Neuronal stem cell (in vitro differentiated cells): ENCODE measurements at regions not wholly inside any gene's neighbourhood (a gene's known extent, or its start where the extent isn't known, plus 50 kb on each side); places are given as distances from the start of the nearest gene placed in this dataset.

Experiments
- DNase-seq: peaks from one replicate; pipeline ENCODE4 v3.0.0-alpha.2; 2013; ENCODE audit warnings: low spot score
- H2AFZ ChIP-seq: one replicate; pipeline ENCODE4 v1.6.1; 2013; ENCODE audit warnings: mild to moderate bottlenecking, low read length, inconsistent platforms
- H2AK5ac ChIP-seq: 2 replicates; pipeline ENCODE4 v1.6.1; 2013; ENCODE audit warnings: low read depth, mild to moderate bottlenecking, inconsistent platforms, low read length, moderate library complexity, mixed read lengths
- H2BK120ac ChIP-seq: 2 replicates; pipeline ENCODE4 v1.6.1; 2013; ENCODE audit warnings: low read depth, mild to moderate bottlenecking, inconsistent platforms, low read length, moderate library complexity, mixed read lengths
- H2BK12ac ChIP-seq: one replicate; pipeline ENCODE4 v1.6.1; 2013; ENCODE audit warnings: low read length, inconsistent platforms
- H2BK15ac ChIP-seq: 2 replicates; pipeline ENCODE4 v1.6.1; 2013; ENCODE audit warnings: mild to moderate bottlenecking, low read length, inconsistent platforms, mixed read lengths
- H2BK5ac ChIP-seq: one replicate; pipeline ENCODE4 v1.6.1; 2013; ENCODE audit warnings: inconsistent platforms, mild to moderate bottlenecking, low read length, moderate library complexity
- H3K14ac ChIP-seq: one replicate; pipeline ENCODE4 v1.6.1; 2013; ENCODE audit warnings: low read length, inconsistent platforms
- H3K18ac ChIP-seq: 2 replicates; pipeline ENCODE4 v1.6.1; 2013; ENCODE audit warnings: low read length, inconsistent platforms
- H3K23ac ChIP-seq: 2 replicates; pipeline ENCODE4 v1.6.1; 2013; ENCODE audit warnings: low read depth, mild to moderate bottlenecking, mixed read lengths, low read length, inconsistent platforms; ENCODE audit not compliant: poor library complexity
- H3K27ac ChIP-seq: replicated peaks from 3 replicates; pipeline ENCODE4 v1.5.1; 2013; ENCODE audit warnings: low read length, inconsistent platforms
- H3K27me3 ChIP-seq, 3 experiments: 2 replicates each; pipeline ENCODE4 v1.6.1; 2013; ENCODE audit warnings: low read length in 3 of 3, mild to moderate bottlenecking in 2 of 3, inconsistent platforms in 1 of 3, low read depth in 1 of 3, mixed read lengths in 1 of 3, moderate library complexity in 1 of 3; ENCODE audit not compliant: control insufficient read depth in 3 of 3, insufficient read depth in 3 of 3
- H3K36me3 ChIP-seq, 2 donors: replicated peaks in 1 of 2; 2 replicates each; pipeline ENCODE4 v1.6.1; 2013; ENCODE audit warnings: low read length in 2 of 2; ENCODE audit not compliant: control insufficient read depth in 2 of 2, insufficient read depth in 2 of 2
- H3K4ac ChIP-seq: 2 replicates; pipeline ENCODE4 v1.6.1; 2013; ENCODE audit warnings: inconsistent platforms, mild to moderate bottlenecking, low read length, moderate library complexity
- H3K4me1 ChIP-seq, 2 donors: 1 replicate in 1 of 2; 2 replicates in 1 of 2; pipeline ENCODE4 v1.6.1; 2013; ENCODE audit warnings: low read length in 2 of 2, low read depth in 1 of 2; ENCODE audit not compliant: control insufficient read depth in 2 of 2, insufficient read depth in 1 of 2
- H3K4me2 ChIP-seq: one replicate; pipeline ENCODE4 v1.6.1; 2013; ENCODE audit warnings: mild to moderate bottlenecking, low read length, inconsistent platforms; ENCODE audit not compliant: insufficient read depth, poor library complexity, severe bottlenecking
- H3K4me3 ChIP-seq, 2 donors: 2 replicates each; pipeline ENCODE4 v1.5.1; 2013; ENCODE audit warnings: low read length in 2 of 2, mild to moderate bottlenecking in 2 of 2, inconsistent platforms in 1 of 2, moderate library complexity in 1 of 2
- H3K79me1 ChIP-seq: one replicate; pipeline ENCODE4 v1.6.1; 2013; ENCODE audit warnings: low read depth, mild to moderate bottlenecking, inconsistent platforms, low read length, moderate library complexity
- H3K9ac ChIP-seq: one replicate; pipeline ENCODE4 v1.6.1; 2013; ENCODE audit warnings: mild to moderate bottlenecking, low read depth, low read length, inconsistent platforms; ENCODE audit not compliant: poor library complexity
- H3K9me3 ChIP-seq, 2 donors: replicated peaks in 1 of 2; 2 replicates each; pipeline versions ENCODE3 to v1.6.1; 2013; ENCODE audit warnings: low read length in 2 of 2, mild to moderate bottlenecking in 2 of 2, inconsistent platforms in 1 of 2, low read depth in 1 of 2, mixed read lengths in 1 of 2, moderate library complexity in 1 of 2; ENCODE audit not compliant: control insufficient read depth in 2 of 2, insufficient read depth in 1 of 2
- H4K8ac ChIP-seq: one replicate; pipeline ENCODE4 v1.6.1; 2013; ENCODE audit warnings: low read depth, mild to moderate bottlenecking, inconsistent platforms, low read length, moderate library complexity
- H4K91ac ChIP-seq: one replicate; pipeline ENCODE4 v1.6.1; 2013; ENCODE audit warnings: low read length, low read depth, mild to moderate bottlenecking, inconsistent platforms; ENCODE audit not compliant: poor library complexity
- WGBS, 2 donors: extraction: QIAGEN DNeasy Blood & Tissue Kit; methylation state at CpG; one replicate each; pipeline ENCODE4 v1.1.7; 2013; ENCODE audit warnings: missing lambda C conversion rate in 2 of 2, mixed read lengths in 1 of 2; ENCODE audit not compliant: insufficient read length in 2 of 2, insufficient replicate concordance in 1 of 2; ENCODE audit errors: extremely low coverage in 2 of 2; 5-methylcytosine and 5-hydroxymethylcytosine counted together

DNA sequence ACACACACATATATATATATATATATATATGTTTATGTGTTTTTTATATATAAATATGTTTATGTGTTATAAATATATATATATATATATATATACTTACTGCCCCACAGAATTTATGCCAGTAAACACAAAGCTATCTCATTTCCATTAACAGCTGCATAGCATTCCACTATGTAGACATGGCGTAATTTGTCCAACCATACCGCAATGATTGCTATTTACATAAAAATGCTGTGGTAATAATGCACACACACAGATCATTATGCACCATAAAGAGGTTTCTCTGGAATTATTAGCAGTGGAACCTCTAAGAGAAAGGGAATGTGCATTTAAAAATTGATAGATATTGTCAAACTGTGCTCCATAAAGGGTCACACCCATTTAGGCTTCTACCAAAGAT, 150.1 kb downstream of the CEP120 start:
- H3K79me1 ChIP-seq: no peaks in the 10 kb centered on the region
- no peak overlapping the region for H2AK5ac ChIP-seq
- no peak overlapping the region for H4K8ac ChIP-seq
- no peak for DNase-seq
- no peak overlapping the region for H2BK12ac ChIP-seq
- H2AFZ ChIP-seq: no peak overlapping the region
- H3K36me3 ChIP-seq: no peaks in the 10 kb centered on the region
- no peak overlapping the region for H3K9ac ChIP-seq
- H3K27me3 ChIP-seq: peaks cover 0 to 11% (median 0%) of the 10 kb centered on the region in 3 experiments
- no peaks in the 10 kb centered on the region for H3K9me3 ChIP-seq
- H3K4me2 ChIP-seq: no peak overlapping the region
- no peak overlapping the region for H2BK15ac ChIP-seq
- H3K27ac ChIP-seq: no peak overlapping the region
- no peak overlapping the region for H2BK120ac ChIP-seq
- H3K4me3 ChIP-seq: no peak overlapping the region
- H3K14ac ChIP-seq: no peak overlapping the region
- no peak overlapping the region for H2BK5ac ChIP-seq
- H3K4me1 ChIP-seq: no peaks in the 10 kb centered on the region
- H4K91ac ChIP-seq: no peak overlapping the region
- no CpG with 5 or more reads among the region's 2 CpGs for WGBS, 2 donors
- no peak overlapping the region for H3K18ac ChIP-seq
- H3K23ac ChIP-seq: no peak overlapping the region
- no peak overlapping the region for H3K4ac ChIP-seq

DNA sequence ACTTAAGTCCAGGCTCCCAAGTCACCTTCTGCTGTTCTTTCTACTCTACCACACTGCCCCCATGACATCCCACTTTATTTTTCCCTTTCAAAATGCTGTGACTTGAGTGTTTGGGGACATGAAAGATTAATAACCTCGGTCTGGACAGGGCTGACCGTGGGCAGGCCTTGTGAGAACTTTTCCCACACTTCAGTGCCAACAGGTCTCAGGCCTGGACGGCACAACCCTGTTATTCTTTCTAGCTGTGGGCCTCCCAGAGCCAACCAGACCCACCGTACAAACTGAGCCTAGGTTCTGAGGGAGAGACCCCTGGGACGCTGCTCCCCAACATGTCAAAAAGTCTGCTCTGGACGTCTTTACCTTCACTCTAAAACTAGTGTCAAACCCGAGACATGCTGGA, 153.4 kb downstream of the CEP120 start:
- peaks cover 0 to 8% (median 0%) of the 10 kb centered on the region in 3 experiments for H3K27me3 ChIP-seq
- H2AK5ac ChIP-seq: no peak overlapping the region
- H3K36me3 ChIP-seq: no peaks in the 10 kb centered on the region
- no peaks in the 10 kb centered on the region for H3K9me3 ChIP-seq
- H2BK120ac ChIP-seq: no peak overlapping the region
- no peaks in the 10 kb centered on the region for H3K4me1 ChIP-seq
- no peak overlapping the region for H3K27ac ChIP-seq
- no peak overlapping the region for H4K8ac ChIP-seq
- H4K91ac ChIP-seq: no peak overlapping the region
- no peak overlapping the region for H2BK5ac ChIP-seq
- no peak for DNase-seq
- no peak overlapping the region for H3K9ac ChIP-seq
- no peak overlapping the region for H3K18ac ChIP-seq
- no peak overlapping the region for H3K14ac ChIP-seq
- no peak overlapping the region for H2BK15ac ChIP-seq
- no peak overlapping the region for H3K4ac ChIP-seq
- H3K4me2 ChIP-seq: no peak overlapping the region
- no peak overlapping the region for H2AFZ ChIP-seq
- H2BK12ac ChIP-seq: no peak overlapping the region
- no peak overlapping the region for H3K23ac ChIP-seq
- no peaks in the 10 kb centered on the region for H3K79me1 ChIP-seq
- WGBS, 2 donors: no CpG with 5 or more reads among the region's 7 CpGs
- no peak overlapping the region for H3K4me3 ChIP-seq

DNA sequence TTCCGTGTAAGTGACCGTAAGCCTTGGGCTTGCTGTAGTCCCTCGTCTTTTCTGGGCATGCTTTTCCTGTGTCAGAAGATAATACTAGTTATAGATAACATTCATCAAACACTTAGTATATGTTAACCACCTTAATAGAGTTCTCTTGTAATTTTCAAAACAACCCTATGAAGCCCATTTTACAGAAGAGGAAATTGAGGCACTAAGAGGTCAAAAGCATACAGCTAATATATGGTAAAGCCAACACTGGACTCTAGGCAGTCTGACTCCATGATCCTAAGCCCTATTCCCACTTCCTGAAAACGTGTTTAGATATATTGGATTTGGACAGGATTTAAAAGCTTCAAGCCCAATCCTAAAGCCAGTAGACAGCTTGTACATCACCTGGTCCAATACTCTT, 153.8 kb downstream of the CEP120 start:
- Histone ChIP-seq H2AK5ac (no peak overlapping the region), H2AFZ (no peak overlapping the region), H2BK120ac (no peak overlapping the region), H2BK5ac (no peak overlapping the region), H3K27ac (no peak overlapping the region), H3K4me2 (no peak overlapping the region), H4K91ac (no peak overlapping the region), H2BK12ac (no peak overlapping the region), H3K9me3 (no peaks in the 10 kb centered on the region), H3K23ac (no peak overlapping the region), H3K79me1 (no peaks in the 10 kb centered on the region), H3K4ac (no peak overlapping the region), H3K9ac (no peak overlapping the region), H3K4me3 (no peak overlapping the region), H3K4me1 (no peaks in the 10 kb centered on the region), H4K8ac (no peak overlapping the region), H3K27me3 (peaks cover 0 to 8% (median 0%) of the 10 kb centered on the region in 3 experiments), H2BK15ac (no peak overlapping the region), H3K36me3 (no peaks in the 10 kb centered on the region), H3K14ac (no peak overlapping the region), H3K18ac (no peak overlapping the region)
- no peak for DNase-seq
- no CpG with 5 or more reads among the region's 4 CpGs for WGBS, 2 donors

DNA sequence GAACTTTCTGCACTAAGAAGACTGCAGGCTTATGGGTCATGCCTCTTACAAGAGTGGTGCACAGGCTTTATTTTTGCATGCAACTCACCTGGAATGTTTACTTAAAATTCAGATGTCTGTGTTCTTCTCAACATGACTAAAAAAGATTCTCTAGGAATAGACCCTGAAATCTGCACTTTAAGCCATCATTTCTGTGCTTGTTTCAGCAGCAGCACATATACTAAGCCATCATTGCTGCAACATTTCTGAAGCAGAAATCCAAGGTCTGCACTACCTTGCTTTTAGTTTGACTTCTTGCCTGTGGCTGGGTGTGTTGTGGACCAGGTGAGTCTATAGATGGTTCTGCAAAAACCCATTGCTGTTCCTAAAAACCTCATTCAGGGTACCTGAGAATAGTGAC, 156.8 kb downstream of the CEP120 start:
- H3K18ac ChIP-seq: no peak overlapping the region
- no peaks in the 10 kb centered on the region for H3K79me1 ChIP-seq
- H3K9me3 ChIP-seq: no peaks in the 10 kb centered on the region
- H2BK120ac ChIP-seq: no peak overlapping the region
- H2BK12ac ChIP-seq: no peak overlapping the region
- DNase-seq: no peak
- no peak overlapping the region for H3K4ac ChIP-seq
- no peak overlapping the region for H3K4me2 ChIP-seq
- peaks cover 0 to 6% (median 0%) of the 10 kb centered on the region in 3 experiments for H3K27me3 ChIP-seq
- H2BK5ac ChIP-seq: no peak overlapping the region
- no peak overlapping the region for H3K4me3 ChIP-seq
- H4K8ac ChIP-seq: no peak overlapping the region
- no peaks in the 10 kb centered on the region for H3K4me1 ChIP-seq
- H2BK15ac ChIP-seq: no peak overlapping the region
- no peak overlapping the region for H3K9ac ChIP-seq
- H3K36me3 ChIP-seq: no peaks in the 10 kb centered on the region
- no peak overlapping the region for H3K14ac ChIP-seq
- H3K23ac ChIP-seq: no peak overlapping the region
- no peak overlapping the region for H4K91ac ChIP-seq
- H3K27ac ChIP-seq: no peak overlapping the region
- H2AFZ ChIP-seq: no peak overlapping the region
- no peak overlapping the region for H2AK5ac ChIP-seq
